ENCODE measurements at regions not wholly inside any gene's neighbourhood (a gene's known extent, or its start where the extent isn't known, plus 50 kb on each side); places are given as distances from the start of the nearest gene placed in this dataset.

DNA sequence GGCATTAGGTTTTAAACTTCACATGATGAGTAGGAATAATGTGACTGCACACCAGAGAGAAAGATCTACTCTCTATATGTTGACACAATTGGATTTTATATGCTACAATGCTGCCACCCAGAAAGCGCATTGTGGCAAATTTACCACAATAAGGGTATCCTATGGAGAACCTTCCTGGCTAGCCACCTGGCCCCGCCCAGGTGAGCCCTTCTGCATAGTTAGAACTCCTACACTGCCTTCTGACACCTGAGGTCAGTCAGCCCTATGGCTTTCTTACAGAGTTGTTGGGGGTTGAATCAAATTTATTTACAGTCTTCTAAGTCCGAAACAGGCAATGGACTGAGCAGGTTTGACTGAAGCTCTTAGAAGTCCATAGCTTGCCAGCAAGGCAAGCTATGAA lies 153.8 kb upstream of the S100G start:
- DNase-seq, result no peak

DNA sequence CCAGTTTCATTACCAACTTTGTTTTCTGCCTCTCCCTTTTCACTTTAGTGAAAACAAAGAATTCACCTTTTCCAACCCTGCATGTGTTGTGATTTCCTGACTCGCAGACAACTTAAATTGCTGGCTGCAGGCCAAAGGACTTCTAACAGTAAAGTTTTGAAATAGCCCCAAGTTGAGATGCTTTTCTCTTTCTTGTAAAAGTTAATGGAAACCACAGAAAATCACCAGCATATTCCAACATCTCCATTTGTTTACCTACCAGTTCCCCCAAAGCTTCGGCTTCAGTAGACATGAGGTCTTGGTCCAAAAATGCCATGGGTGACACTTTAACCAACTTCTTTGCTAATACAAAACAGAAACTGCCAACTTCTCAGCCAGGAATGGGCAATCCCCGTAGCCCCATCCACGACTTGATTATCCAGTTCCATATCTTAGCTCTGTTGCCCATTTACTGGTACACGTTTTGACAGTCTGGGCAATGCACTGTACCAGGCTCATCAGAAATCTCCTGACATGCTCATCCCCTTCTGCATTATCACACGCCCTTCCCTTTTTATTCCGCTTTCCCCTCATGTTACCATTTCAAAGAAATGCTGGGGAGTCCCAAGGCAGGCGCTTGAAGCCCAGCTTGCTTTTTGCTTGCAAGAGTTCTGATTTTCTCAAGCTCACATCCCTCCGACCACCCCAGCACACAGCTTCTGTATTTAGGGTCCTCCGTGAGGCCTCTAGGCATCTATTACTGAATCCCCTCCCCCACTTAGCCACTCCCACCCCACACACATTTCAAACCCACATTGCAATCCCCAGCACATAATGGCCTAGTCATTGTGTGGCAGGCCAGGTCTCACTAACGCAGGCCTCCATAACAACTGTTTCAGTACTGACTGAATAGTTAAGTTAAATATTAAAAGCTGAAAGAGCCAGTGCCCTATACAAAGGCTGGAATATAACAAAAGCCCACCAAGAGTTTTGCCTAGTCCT lies 137.9 kb upstream of the S100G start:
- DNase-seq, result no peak

DNA sequence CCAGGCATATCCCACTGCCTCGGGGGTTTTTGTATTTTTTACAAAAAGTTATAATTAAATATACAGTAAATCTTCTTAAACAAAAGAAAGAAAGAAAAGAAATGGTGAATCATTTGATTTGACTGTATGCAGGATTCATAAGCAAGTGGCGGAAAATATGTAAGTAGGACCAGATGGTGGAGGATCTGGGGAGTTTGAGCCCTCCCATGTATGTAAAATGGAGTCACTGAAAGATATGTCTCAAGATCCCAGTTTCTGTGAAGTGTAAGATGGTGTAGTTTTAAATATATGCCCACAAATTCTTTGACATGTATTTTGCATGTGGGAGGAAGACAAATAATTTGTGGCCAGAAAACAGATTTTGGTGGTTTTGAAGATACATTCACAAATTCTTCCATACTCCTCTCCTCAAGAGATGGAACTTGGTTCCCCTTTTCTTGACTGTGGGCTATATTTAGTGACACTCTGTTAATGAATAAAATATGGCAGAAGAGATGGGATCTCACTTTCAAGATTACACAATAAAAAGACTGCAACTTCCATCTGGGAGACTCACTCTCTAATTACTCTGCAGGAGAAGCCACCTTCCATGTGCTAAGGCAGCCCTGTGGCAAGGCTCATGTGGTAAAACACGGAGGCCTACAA lies 133.6 kb upstream of the S100G start:
- no peak for DNase-seq

DNA sequence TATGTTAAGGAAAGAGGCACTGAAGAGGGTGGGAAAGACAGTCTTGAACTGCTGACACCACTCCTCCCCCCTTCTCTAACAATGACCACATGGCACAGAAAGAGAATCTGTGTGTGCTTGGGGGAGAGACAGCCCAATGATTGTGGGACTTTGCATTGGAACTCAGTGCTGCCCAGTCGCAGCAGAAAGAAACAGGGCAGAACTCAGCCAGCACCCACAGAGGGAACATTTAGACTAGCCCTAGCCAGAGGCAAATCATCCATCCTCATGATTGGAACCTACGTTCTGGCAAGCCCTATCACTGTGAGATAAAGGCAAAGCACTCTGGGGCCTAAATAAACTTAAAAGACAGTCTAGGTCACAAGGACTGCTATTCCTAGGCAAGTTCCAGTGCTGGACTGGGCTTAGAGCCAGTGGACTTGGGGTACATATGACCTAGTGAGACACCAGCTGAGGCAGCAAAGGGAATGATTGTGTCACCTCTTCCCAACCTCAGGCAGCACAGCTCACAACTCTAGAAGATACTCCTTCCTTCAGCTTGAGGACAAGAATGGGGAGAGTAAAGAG lies 132.8 kb upstream of the S100G start:
- no peak for DNase-seq

DNA sequence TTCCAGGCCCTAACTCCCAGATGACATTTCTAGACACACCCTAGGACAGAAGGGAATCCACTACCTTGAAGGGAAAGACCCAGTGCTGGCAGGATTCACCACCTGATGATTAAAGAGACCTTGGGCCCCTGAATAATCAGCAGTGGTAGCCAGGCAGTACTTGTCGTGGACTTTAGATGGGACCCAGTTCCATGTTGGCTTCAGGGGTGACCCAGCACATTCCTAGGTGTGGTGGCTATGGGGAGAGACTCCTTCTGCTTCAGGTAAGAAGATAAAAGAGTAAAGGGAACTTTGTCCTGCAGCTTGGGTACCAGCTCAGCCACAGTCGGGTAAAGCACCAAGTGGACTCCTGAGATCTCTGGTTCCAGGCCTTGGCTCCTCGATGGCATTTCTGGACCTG lies 131.8 kb upstream of the S100G start:
- DNase-seq, result no peak

DNA sequence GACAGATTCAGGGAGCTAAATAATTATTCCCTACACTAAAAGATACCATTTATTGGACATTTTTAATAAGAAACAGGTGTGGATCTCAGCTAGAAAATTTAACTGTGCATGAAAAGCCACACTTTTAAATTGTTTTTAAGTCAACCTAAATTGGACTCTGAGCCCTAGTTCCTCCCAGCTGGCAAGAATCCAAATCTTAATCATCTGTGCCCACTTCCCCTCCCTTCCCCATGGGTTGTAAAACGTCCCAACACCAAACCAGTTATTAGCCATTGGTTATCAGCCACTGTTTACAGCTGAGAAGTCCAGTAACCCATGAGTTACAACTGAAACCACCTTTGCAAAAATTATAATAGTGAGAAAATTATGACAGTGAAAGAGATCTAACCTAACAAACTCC lies 125.6 kb upstream of the S100G start:
- DNase-seq, result no peak

DNA sequence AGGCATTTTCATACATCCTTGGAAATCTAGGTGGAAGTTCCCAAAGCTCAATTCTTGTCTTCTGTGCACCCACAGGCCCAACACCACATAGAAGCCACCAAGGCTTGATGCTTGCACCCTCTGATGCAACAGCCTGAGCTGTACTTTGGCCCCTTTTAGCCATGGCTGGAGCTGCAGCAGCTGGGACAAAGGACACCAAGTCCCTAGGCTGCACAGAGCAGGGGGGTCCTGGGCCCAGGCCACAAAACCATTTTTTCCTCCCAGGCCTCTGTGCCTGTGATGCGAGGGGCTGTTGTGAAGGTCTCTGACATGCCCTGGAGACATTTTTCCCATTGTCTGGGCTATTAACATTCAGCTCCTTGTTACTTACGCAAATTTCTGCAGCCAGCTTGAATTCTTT lies 124.0 kb upstream of the S100G start:
- DNase-seq, result no peak

DNA sequence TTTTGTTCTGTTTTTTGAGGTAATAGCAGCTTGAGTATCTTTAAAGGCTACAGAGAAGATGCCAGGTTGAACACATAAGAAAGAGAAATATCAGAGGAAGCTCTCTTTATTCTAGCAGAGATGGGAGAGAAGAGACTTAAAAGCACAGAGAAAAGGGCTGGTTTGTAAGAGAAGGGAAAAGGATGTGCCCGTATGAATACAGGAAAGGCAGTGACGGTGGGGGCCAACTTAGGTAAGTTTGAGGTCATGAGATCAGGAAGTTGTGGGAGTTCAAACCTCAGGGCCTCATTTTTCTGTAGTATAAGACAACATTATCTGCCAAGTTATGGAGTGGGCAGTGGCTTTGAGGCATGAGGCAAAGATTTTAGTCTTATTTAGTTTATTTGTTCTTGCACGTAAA lies 121.3 kb upstream of the S100G start:
- DNase-seq, result no peak

All from renal pelvis (tissue), 1 donor.